GM19438 (cell line): ENCODE measurements at regions not wholly inside any gene's neighbourhood (a gene's known extent, or its start where the extent isn't known, plus 50 kb on each side); places are given as distances from the start of the nearest gene placed in this dataset.

Experiments
- ATAC-seq: cut with Tn5 transposase; IDR thresholded peaks from one replicate; pipeline ENCODE4 v1.9.1; 2021; ENCODE audit warnings: low read depth; ENCODE audit not compliant: unreplicated experiment

DNA sequence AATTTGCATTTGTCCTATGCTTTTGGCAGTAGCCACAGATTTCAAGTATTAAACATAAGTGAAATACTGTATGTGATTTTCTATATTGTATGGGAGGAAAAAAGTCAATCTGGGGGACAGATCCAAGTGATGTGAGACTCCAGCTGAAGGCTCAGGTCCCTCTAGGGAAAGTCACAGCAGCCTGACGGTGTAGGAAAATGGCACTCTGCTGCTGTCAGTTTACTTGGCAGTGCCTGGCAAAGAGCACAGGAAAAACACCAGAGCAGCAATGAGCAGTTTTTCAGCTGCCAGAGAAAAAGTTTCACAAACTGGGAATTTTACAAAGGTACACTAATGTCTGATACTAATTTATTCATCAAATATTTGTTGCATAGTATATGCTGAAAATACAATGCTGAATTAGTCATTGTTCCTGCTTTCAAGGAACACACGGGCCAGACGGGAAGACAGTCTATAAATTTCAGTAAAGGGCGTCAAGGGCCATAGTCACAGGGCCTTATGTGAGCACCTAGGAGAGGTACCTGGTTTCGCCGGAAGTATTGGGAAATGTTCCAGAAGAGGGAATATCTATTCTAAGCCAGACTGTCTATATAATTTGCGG lies 66.2 kb upstream of the SLC38A2 start:
- no peak for ATAC-seq

DNA sequence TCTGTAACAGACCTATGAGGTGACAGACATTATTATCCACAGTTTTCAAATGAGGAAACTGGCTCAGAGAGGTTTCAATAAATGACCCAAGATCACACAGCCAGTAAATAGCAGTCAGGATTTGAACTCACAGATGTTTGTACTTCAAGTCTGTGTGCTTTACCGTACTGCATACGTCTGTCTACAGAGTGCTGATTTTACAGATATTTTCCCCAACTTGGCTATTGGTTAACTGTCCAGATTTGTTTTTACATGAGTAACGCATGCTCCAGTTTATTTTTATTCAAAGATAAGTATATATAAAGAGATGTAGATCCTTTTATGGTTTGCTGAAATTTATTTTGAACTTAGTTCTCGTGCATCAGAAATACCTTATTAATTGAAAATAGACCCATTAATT lies 65.7 kb upstream of the SLC38A2 start:
- no peak for ATAC-seq

DNA sequence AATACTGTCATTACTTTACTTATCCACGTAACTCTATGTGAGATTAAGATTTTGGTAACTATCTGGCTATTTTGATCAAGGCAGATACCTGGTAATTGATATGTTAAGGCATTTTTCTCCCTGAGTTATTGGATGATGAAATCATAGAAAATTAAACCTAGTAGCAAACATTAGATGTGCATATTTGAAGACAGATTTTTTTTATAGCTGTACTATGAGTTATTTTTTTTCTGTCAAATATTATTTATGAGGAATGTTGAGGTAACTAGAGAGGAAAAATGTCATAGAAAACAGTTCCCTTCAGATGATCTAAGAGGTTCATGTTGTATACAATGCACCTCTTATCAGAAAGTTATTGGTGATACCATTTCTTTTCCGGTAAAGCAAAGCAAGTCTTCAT lies 64.9 kb upstream of the SLC38A2 start:
- no peak for ATAC-seq

DNA sequence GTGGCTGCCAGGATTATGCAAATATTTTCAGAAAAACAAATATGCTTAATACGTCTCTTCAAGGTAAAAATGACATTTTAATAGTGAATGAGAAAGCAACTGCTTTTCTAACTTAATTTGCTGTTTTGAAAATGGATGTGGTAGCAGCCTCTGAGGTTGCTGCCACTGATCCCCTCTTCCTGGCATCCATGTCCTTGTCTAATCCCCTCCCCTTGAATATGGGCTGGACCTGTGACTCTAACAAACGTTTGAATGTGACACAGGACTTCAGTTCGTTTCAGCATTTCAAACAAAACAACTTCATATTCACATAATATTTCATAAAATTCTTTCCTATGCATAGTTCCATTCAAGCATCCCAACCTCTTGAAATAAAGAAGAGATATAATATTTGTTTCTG lies 64.2 kb upstream of the SLC38A2 start:
- ATAC-seq: no peak

DNA sequence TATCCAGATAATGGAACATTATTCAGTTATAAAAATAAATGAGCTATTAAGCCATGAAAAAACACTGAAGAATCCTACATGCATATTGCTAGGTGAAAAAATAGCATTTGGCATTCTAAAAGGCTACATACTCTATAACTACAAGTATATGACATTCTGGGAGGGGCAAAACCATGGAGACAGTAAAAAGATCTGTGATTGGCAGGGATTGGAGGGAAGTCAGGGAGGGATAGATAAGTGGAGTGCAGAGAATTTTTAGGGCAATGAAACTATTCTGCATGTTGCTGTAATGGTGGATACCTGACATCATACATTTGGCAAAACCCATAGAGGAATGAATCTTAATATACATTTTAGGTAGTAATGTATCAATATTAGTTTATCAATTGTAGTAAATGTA lies 63.1 kb upstream of the SLC38A2 start:
- no peak for ATAC-seq

DNA sequence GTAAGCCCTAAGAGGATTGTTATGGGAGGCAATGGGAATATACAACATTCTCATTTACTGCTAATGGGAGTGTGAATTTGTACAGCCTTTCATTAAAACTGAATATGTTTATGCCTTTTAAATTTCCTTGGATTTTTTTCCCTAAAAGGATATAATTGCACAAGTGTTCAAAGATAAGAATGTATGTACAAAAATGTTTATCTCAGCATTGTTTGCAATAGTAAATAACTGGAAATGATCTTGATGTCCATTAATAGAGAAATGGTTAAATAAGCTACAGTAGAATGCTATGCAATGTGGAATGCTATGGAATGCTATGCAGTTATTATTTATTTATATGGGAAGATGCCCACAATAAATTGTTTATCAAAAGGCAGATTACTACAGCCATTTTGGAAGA lies 62.5 kb upstream of the SLC38A2 start:
- no peak for ATAC-seq

DNA sequence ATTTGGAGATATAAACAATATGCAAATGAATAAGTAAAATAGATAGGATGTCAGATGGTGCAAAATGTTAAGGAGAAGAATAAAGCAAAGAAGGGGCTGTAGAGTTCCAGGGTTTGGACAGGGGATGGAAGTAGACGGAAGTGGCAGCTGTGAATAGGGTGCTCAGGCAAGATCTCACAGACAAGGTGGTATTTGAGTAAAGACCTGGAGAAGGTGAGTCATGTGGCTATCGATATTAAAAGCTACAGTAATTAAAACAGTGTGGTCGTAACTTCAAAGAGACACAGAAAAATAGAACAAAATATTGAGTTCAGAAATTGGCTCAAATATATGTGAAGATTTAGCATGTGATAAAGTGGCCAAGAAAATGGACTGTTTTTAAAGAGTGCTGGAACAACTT lies 61.3 kb upstream of the SLC38A2 start:
- ATAC-seq: no peak

DNA sequence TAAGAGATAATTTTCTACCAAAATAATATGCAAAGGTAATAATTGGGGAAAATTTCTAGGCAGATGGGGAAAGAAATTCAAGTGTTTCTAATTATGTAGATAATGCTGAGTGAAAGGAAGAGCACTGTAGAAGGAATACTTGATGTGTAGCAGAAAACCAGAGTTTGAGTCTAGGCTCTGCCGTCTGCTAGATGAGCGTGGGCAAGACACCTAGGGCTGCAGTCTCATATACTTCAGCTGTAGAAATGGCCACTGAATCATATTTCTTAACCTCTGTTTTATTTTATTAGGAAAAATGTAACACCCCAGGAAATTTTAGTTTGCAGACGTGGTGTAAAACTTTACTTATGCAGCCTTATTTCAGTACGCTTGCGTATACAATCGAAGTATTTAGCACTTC lies 59.8 kb upstream of the SLC38A2 start:
- ATAC-seq: no peak

DNA sequence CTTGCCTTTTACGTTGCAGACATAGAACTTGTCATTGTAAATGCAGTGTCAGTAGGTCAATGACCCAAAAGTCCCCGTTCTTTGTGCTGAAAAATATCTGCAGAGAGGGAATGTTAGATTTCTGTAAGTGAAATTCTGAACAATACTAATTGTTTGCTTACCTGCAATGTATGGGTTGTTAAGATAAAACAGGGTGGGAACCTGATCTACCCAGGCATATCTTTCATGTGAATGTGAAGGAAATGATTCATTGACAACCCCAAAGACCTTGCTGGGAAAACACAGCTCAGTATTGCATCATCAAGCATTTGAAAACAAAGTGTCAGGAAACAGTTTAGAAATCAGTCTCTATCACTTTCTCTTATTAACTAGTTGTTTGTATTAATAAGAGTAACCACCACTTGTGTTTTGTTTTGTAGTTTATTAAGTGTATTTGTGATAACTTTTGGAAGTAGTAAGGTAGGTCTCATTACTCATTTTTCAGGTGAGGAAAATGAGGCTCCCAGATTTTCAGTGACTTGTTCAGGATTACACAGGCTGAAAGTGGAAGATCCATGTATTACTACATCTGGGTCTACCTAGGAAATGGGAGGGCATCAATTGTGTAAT lies 57.9 kb upstream of the SLC38A2 start:
- no peak for ATAC-seq
